SK-N-SH (cell line): ENCODE measurements at regions not wholly inside any gene's neighbourhood (a gene's known extent, or its start where the extent isn't known, plus 50 kb on each side); places are given as distances from the start of the nearest gene placed in this dataset.

Source experiments
- ELF1 ChIP-seq: IDR thresholded peaks from 2 replicates; pipeline ENCODE4 v1.4.0; 2012
- EP300 ChIP-seq, 2 experiments: IDR thresholded peaks; 2 replicates each; pipeline versions ENCODE4 v1.4.0 to v1.6.1; 2012; ENCODE audit warnings: borderline replicate concordance in 1 of 2, low read depth in 1 of 2, low read length in 1 of 2
- EZH2phosphoT487 ChIP-seq: fragments of 200-600 bp; sonication (generic); IDR thresholded peaks from 2 replicates; pipeline ENCODE4 v1.6.1; 2017; ENCODE audit warnings: low read depth, mixed run types, mild to moderate bottlenecking, antibody characterized with exemption, moderate library complexity, borderline replicate concordance
- POLR2AphosphoS5 ChIP-seq: IDR thresholded peaks from 2 replicates; pipeline ENCODE4 v1.6.1; 2012; ENCODE audit warnings: low read depth, low read length
- RCOR1 ChIP-seq: fragments of 150-350 bp; IDR thresholded peaks from 2 replicates; pipeline ENCODE4 v1.6.1; 2017; ENCODE audit warnings: antibody characterized with exemption, low read length
- RXRA ChIP-seq: IDR thresholded peaks from 2 replicates; pipeline ENCODE4 v1.4.0; 2012; ENCODE audit warnings: low read depth, mild to moderate bottlenecking, borderline replicate concordance
- SMC3 ChIP-seq: IDR thresholded peaks from 2 replicates; pipeline ENCODE4 v1.6.1; 2012; ENCODE audit warnings: low read depth, low read length, improper control_type of control experiment
- TEAD4 ChIP-seq: IDR thresholded peaks from 2 replicates; pipeline ENCODE4 v1.4.0; 2012; ENCODE audit warnings: mild to moderate bottlenecking, borderline replicate concordance; ENCODE audit not compliant: insufficient read depth
- TF ChIP-seq, protein P1 (sequence below): fragments of 200-600 bp; sonication (generic); IDR thresholded peaks from 2 replicates; pipeline ENCODE4 v1.6.1; 2017; ENCODE audit warnings: antibody characterized with exemption, mild to moderate bottlenecking, moderate library complexity
- TF ChIP-seq, protein P2 (sequence below): IDR thresholded peaks from 2 replicates; pipeline ENCODE4 v1.4.0; 2012; ENCODE audit warnings: low read depth

DNA sequence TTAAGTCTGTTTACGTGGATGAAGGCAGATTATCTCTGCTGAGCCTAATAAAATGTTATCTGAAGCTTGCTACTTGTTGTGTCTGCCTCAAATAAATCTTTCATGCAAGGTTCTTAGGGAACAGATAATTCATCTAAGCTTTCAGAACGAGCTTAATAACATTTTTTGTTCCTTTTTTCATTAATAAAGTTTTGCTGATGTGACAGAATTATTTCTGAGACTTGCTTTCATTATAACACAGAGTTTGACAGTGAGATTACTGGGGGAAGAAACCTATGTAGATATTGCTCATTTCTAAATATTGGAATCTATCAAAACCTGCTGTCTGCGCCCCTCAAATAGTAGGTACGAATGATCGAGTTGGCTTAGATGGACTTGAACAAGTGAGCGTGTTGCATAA lies 948.7 kb upstream of the SEL1L start:
- TF ChIP-seq, protein P1, sequence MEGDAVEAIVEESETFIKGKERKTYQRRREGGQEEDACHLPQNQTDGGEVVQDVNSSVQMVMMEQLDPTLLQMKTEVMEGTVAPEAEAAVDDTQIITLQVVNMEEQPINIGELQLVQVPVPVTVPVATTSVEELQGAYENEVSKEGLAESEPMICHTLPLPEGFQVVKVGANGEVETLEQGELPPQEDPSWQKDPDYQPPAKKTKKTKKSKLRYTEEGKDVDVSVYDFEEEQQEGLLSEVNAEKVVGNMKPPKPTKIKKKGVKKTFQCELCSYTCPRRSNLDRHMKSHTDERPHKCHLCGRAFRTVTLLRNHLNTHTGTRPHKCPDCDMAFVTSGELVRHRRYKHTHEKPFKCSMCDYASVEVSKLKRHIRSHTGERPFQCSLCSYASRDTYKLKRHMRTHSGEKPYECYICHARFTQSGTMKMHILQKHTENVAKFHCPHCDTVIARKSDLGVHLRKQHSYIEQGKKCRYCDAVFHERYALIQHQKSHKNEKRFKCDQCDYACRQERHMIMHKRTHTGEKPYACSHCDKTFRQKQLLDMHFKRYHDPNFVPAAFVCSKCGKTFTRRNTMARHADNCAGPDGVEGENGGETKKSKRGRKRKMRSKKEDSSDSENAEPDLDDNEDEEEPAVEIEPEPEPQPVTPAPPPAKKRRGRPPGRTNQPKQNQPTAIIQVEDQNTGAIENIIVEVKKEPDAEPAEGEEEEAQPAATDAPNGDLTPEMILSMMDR = no peak
- TF ChIP-seq POLR2AphosphoS5 (no peak), ELF1 (no peak), EZH2phosphoT487 (no peak), SMC3 (no peak), TEAD4 (no peak), RCOR1 (no peak), RXRA (no peak), EP300 (IDR thresholded peaks at IDR 0.05; ENCODE audit: borderline replicate concordance in 1 of 2, low read depth in 1 of 2, low read length in 1 of 2) (no peak)
- TF ChIP-seq, protein P2, sequence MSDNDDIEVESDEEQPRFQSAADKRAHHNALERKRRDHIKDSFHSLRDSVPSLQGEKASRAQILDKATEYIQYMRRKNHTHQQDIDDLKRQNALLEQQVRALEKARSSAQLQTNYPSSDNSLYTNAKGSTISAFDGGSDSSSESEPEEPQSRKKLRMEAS = no peak
